HepG2 (cell line): ENCODE measurements at regions not wholly inside any gene's neighbourhood (a gene's known extent, or its start where the extent isn't known, plus 50 kb on each side); places are given as distances from the start of the nearest gene placed in this dataset.

ENCODE experiments used
- HMGXB3 ChIP-seq: sonication (generic); formaldehyde crosslinking; IDR thresholded peaks from 2 replicates; pipeline ENCODE4 v1.4.0; 2020; ENCODE audit warnings: missing genetic modification reagents, borderline replicate concordance
- HNF4G ChIP-seq, 2 experiments: sonication (generic) in 1 of 2; formaldehyde crosslinking in 1 of 2; IDR thresholded peaks; 2 replicates each; pipeline versions ENCODE4 v1.4.0 to v1.6.1; 2011 to 2020; ENCODE audit warnings: borderline replicate concordance in 2 of 2, low read depth in 2 of 2, mild to moderate bottlenecking in 2 of 2, low read length in 1 of 2, missing genetic modification reagents in 1 of 2, moderate library complexity in 1 of 2
- LCORL ChIP-seq, 2 experiments: fragments of 450-650 bp in 1 of 2; sonication (generic) in 1 of 2; formaldehyde crosslinking in 1 of 2; IDR thresholded peaks; 2 replicates each; pipeline versions ENCODE4 v1.5.0 to v1.6.1; 2017 to 2020; ENCODE audit warnings: antibody characterized with exemption in 1 of 2, missing genetic modification reagents in 1 of 2
- RBFOX2 ChIP-seq: fragments of 200-400 bp; formaldehyde crosslinking; IDR thresholded peaks from 2 replicates; pipeline ENCODE4 v1.6.1; 2017; ENCODE audit warnings: low read depth, mild to moderate bottlenecking, low read length
- SKIL ChIP-seq: sonication (generic); formaldehyde crosslinking; IDR thresholded peaks from 2 replicates; pipeline ENCODE4 v1.8.0; 2022; ENCODE audit warnings: missing genetic modification reagents, mild to moderate bottlenecking, moderate library complexity, borderline replicate concordance
- SNAI1 ChIP-seq: sonication (generic); formaldehyde crosslinking; IDR thresholded peaks from 2 replicates; pipeline ENCODE4 v1.5.0; 2020; ENCODE audit warnings: mild to moderate bottlenecking, missing genetic modification reagents, borderline replicate concordance
- TP53 ChIP-seq: sonication (generic); formaldehyde crosslinking; conservative IDR thresholded peaks from 2 replicates; pipeline ENCODE4 v1.4.0; 2020; ENCODE audit warnings: missing genetic modification reagents
- ZNF333 ChIP-seq: sonication (generic); formaldehyde crosslinking; IDR thresholded peaks from 2 replicates; pipeline ENCODE4 v1.4.0; 2020; ENCODE audit warnings: mild to moderate bottlenecking, missing genetic modification reagents, borderline replicate concordance
- ZNF687 ChIP-seq: sonication (generic); formaldehyde crosslinking; IDR thresholded peaks from 2 replicates; pipeline ENCODE4 v1.5.1; 2020; ENCODE audit warnings: mild to moderate bottlenecking, missing genetic modification reagents, moderate library complexity
- ZNF704 ChIP-seq: sonication (generic); formaldehyde crosslinking; IDR thresholded peaks from 2 replicates; pipeline ENCODE4 v1.8.1; 2023; ENCODE audit warnings: mild to moderate bottlenecking, inconsistent platforms, moderate library complexity, missing genetic modification reagents, borderline replicate concordance
- TF ChIP-seq, protein P1 (sequence below): sonication (generic); formaldehyde crosslinking; IDR thresholded peaks from 2 replicates; pipeline ENCODE4 v1.4.0; 2020; ENCODE audit warnings: missing genetic modification reagents, mild to moderate bottlenecking, borderline replicate concordance

DNA sequence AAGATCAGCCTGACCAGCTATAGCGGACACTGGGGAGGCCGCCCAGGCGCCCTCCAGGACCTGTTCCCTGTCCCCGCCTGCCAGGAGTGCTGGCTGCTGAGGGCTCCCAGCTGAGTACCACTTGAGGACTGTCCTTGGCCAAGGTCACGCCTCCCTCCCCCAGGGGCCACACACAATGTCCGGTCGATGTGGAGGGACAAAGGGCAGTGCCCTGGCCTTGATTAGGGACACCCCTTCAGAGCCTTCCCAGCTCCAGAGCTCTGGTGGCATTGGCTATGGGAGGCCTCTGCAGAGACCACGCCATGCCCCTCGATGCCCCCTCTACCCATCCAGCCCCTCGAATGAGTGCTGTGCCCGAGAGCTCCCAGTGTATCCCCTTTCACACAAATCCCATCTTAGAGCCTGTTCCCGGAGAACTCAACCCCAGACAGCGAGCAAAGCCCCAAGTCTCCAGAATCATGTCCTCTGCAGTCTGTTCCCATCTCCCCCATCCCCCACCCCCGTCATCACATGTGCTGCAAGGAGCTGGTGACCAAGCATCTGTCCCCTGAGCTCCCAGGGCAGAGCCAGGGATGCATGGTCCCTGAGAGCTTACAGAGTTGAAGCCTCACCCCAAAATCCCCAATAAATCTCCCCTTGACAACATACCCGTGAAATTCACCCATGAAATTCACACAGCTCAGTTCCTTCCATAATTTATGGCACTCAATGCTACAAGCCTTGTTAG, 158.9 kb downstream of the NUP210 start (continued):
- TF ChIP-seq HNF4G (IDR thresholded peaks at IDR 0.05; ENCODE audit: borderline replicate concordance, low read depth, low read length), result peak; percentile 79
- TF ChIP-seq HNF4G (CRISPR knock-in tag; IDR thresholded peaks at IDR 0.05; ENCODE audit: borderline replicate concordance, low read depth), result peak; percentile 51; the same call in 1 of the 2 replicates
- TF ChIP-seq, protein P1, sequence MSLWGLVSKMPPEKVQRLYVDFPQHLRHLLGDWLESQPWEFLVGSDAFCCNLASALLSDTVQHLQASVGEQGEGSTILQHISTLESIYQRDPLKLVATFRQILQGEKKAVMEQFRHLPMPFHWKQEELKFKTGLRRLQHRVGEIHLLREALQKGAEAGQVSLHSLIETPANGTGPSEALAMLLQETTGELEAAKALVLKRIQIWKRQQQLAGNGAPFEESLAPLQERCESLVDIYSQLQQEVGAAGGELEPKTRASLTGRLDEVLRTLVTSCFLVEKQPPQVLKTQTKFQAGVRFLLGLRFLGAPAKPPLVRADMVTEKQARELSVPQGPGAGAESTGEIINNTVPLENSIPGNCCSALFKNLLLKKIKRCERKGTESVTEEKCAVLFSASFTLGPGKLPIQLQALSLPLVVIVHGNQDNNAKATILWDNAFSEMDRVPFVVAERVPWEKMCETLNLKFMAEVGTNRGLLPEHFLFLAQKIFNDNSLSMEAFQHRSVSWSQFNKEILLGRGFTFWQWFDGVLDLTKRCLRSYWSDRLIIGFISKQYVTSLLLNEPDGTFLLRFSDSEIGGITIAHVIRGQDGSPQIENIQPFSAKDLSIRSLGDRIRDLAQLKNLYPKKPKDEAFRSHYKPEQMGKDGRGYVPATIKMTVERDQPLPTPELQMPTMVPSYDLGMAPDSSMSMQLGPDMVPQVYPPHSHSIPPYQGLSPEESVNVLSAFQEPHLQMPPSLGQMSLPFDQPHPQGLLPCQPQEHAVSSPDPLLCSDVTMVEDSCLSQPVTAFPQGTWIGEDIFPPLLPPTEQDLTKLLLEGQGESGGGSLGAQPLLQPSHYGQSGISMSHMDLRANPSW (CRISPR knock-in tag), result no peak
- no peak for TF ChIP-seq HMGXB3
- TF ChIP-seq TP53, result no peak
- peak; percentile 93 for TF ChIP-seq ZNF687 (CRISPR knock-in tag)
- TF ChIP-seq LCORL (IDR thresholded peaks at IDR 0.05), result no peak
- peak; percentile 16; the same call in 1 of the 2 replicates for TF ChIP-seq LCORL (CRISPR knock-in tag; IDR thresholded peaks at IDR 0.05)
- TF ChIP-seq RBFOX2, result no peak
- TF ChIP-seq ZNF333, result no peak
- no peak for TF ChIP-seq ZNF704 (CRISPR knock-in tag)
- peak; percentile 65 for TF ChIP-seq SKIL (CRISPR knock-in tag)
- no peak for TF ChIP-seq SNAI1 (CRISPR knock-in tag)
